ENCODE measurements at regions not wholly inside any gene's neighbourhood (a gene's known extent, or its start where the extent isn't known, plus 50 kb on each side); places are given as distances from the start of the nearest gene placed in this dataset.

GRCh38 chr20:60966031-60966430, 286.0 kb upstream of the CDH4 start:
- no peak for TF ChIP-seq CTCF (IDR thresholded peaks at IDR 0.05; ENCODE audit: control insufficient read depth, extremely low read depth, insufficient read depth)

GRCh38 chr20:60966766-60967165, 285.3 kb upstream of the CDH4 start:
- no peak for TF ChIP-seq CTCF (IDR thresholded peaks at IDR 0.05; ENCODE audit: control insufficient read depth, extremely low read depth, insufficient read depth)
- DNase-seq (ENCODE audit: low read depth) = no peak
- H3K4me3 ChIP-seq (ENCODE audit: low read depth, low read length) = no peak overlapping the region

More at GRCh38 chr20:60966031-60966430, 286.0 kb upstream of the CDH4 start:
- DNase-seq (ENCODE audit: low read depth) = no peak
- H3K4me3 ChIP-seq (ENCODE audit: low read depth, low read length) = no peak overlapping the region

- no peak overlapping the region for H3K4me3 ChIP-seq (ENCODE audit: low read depth, low read length)
- TF ChIP-seq CTCF (IDR thresholded peaks at IDR 0.05; ENCODE audit: control insufficient read depth, extremely low read depth, insufficient read depth) = no peak
- no peak for DNase-seq (ENCODE audit: low read depth)
These were observed 284.4 kb upstream of the CDH4 start for GRCh38 chr20:60967431-60968316.

GRCh38 chr20:60968853-60969720, 283.0 kb upstream of the CDH4 start:
- TF ChIP-seq CTCF (IDR thresholded peaks at IDR 0.05; ENCODE audit: control insufficient read depth, extremely low read depth, insufficient read depth) = no peak
- H3K4me3 ChIP-seq (ENCODE audit: low read depth, low read length) = no peak overlapping the region
- no peak for DNase-seq (ENCODE audit: low read depth)

GRCh38 chr20:60970601-60971000, 281.5 kb upstream of the CDH4 start:
- no peak overlapping the region for H3K4me3 ChIP-seq (ENCODE audit: low read depth, low read length)
- DNase-seq (ENCODE audit: low read depth) = no peak
- no peak for TF ChIP-seq CTCF (IDR thresholded peaks at IDR 0.05; ENCODE audit: control insufficient read depth, extremely low read depth, insufficient read depth)

- no peak overlapping the region for H3K4me3 ChIP-seq (ENCODE audit: low read depth, low read length)
- DNase-seq (ENCODE audit: low read depth) = no peak
- TF ChIP-seq CTCF (IDR thresholded peaks at IDR 0.05; ENCODE audit: control insufficient read depth, extremely low read depth, insufficient read depth) = no peak
These were observed 278.0 kb upstream of the CDH4 start for GRCh38 chr20:60974022-60974421.
